Type B pancreatic cell (in vitro differentiated cells): ENCODE measurements at regions not wholly inside any gene's neighbourhood (a gene's known extent, or its start where the extent isn't known, plus 50 kb on each side); places are given as distances from the start of the nearest gene placed in this dataset.
"Not testable (repeated sequence)": the region's sequence is repeated elsewhere in the genome, so short reads cannot be mapped to it uniquely, and the experiment has no call there.

Experiments
- DNase-seq: peaks from one replicate; pipeline ENCODE4 v3.0.0; 2021; ENCODE audit warnings: mixed read lengths; ENCODE audit not compliant: unreplicated experiment; ENCODE audit errors: extremely low spot score
- H3K27ac Mint-ChIP-seq: 2 replicates; pipeline ENCODE4 v1.8.0; 2021; ENCODE audit warnings: mild to moderate bottlenecking, mixed read lengths
- H3K27me3 Mint-ChIP-seq: 2 replicates; pipeline ENCODE4 v1.8.0; 2021; ENCODE audit warnings: mixed read lengths
- H3K36me3 Mint-ChIP-seq: 2 replicates; pipeline ENCODE4 v1.8.0; 2021; ENCODE audit warnings: mixed read lengths
- H3K4me1 Mint-ChIP-seq: one replicate; pipeline ENCODE4 v1.8.0; 2021; ENCODE audit warnings: mixed read lengths; ENCODE audit not compliant: unreplicated experiment
- H3K4me3 Mint-ChIP-seq: 2 replicates; pipeline ENCODE4 v1.8.0; 2021; ENCODE audit warnings: mild to moderate bottlenecking, mixed read lengths
- H3K9me3 Mint-ChIP-seq: 2 replicates; pipeline ENCODE4 v1.8.0; 2021; ENCODE audit warnings: mixed read lengths
- CTCF ChIP-seq: fragments of 200-600 bp; sonication (generic); conservative IDR thresholded peaks from 2 replicates; pipeline ENCODE4 v1.5.0; 2021; ENCODE audit warnings: antibody characterized with exemption, mild to moderate bottlenecking

- H3K4me1 Mint-ChIP-seq: peaks cover 5% of the 10 kb centered on the region
- no peak for TF ChIP-seq CTCF
- H3K9me3 Mint-ChIP-seq: no peaks in the 10 kb centered on the region
- H3K27ac Mint-ChIP-seq: no peak overlapping the region
- H3K4me3 Mint-ChIP-seq: no peak overlapping the region
- H3K27me3 Mint-ChIP-seq: peaks cover 19% of the 10 kb centered on the region
- DNase-seq: no peak
- H3K36me3 Mint-ChIP-seq: no peaks in the 10 kb centered on the region
These were observed 110.3 kb downstream of the C17orf67 start for GRCh38 chr17:56723421-56723820.

DNA sequence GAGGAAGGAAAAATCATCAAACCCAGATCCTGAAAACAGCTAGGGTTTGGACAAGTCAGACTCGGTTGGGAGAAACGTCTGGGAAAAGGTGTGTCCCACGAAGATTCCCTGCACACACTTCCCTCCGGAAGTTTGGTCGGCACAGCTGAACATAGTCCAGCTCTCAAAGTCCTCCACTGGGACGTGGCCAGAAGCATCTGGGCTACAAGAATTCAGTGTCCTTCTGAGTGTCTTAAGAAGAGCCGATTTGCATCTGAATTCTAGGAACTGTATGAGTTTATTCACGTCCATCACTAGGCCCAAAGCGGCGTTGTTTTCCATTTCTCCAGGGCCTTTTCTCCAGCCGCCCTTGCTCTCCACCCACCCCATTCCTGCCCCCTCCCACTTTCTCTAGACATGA lies 109.1 kb downstream of the C17orf67 start:
- Mint-ChIP-seq H3K27me3 (peaks cover 16% of the 10 kb centered on the region), H3K4me3 (no peak overlapping the region), H3K27ac (no peak overlapping the region), H3K9me3 (no peaks in the 10 kb centered on the region), H3K36me3 (no peaks in the 10 kb centered on the region), H3K4me1 (peaks cover 5% of the 10 kb centered on the region)
- DNase-seq: no peak
- TF ChIP-seq CTCF: no peak

DNA sequence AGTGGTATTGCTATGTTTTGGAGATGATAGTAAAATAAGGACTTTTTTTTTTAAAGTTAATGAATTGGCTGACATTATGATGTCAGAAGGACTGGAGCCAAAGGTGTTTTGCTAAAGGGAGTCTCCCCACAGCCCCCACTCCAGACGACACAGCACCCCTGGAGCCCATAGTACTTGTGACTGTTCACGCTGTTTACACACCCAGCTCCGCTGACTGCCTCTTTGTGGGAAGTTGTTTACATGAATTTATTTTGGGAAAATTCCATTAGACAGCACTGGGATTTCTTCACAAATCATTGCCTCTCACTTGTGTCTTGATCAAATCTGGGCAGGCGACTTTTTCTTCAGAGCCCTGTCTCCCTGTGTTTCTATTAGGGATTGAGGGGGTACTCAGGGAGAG lies 108.6 kb downstream of the C17orf67 start:
- H3K4me1 Mint-ChIP-seq: peaks cover 5% of the 10 kb centered on the region
- H3K27ac Mint-ChIP-seq: no peak overlapping the region
- peaks cover 20% of the 10 kb centered on the region for H3K27me3 Mint-ChIP-seq
- H3K36me3 Mint-ChIP-seq: no peaks in the 10 kb centered on the region
- TF ChIP-seq CTCF: no peak
- H3K9me3 Mint-ChIP-seq: no peaks in the 10 kb centered on the region
- no peak for DNase-seq
- no peak overlapping the region for H3K4me3 Mint-ChIP-seq

DNA sequence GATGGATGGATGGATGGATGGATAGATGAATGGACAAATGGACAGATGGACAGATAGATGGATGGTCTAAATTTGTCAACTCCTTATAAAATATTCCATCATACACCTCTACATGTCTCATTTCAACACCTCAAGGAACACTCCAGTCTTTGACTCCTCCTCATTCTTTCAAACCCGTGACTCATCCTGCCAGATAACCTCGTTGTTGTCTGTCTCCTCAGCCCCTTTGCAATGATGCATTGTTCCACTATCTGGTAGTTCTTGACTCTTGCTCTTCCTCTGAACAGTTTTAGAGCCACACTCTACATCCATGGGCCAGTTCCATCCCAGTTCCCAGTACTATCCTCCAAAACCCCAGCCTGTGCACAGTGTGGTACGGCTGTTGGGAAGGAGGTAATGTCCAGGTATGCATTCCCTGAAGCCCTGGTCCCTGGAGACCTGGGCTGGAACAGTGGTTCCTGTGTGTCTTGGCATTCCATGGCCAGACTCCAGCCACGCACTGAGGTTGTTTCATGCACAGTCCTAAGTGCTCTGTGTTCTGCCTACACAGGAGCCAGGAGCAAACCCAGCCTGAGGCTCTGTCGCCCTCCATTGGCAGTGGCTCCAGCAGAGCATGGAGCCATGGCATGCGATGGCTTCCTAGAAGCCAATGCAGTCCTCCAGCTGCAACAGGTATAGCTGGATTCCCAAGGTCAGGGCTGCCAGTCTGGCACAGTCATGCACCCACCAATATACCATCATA lies 105.7 kb downstream of the C17orf67 start:
- peaks cover 5% of the 10 kb centered on the region for H3K4me1 Mint-ChIP-seq
- no peaks in the 10 kb centered on the region for H3K36me3 Mint-ChIP-seq
- H3K27me3 Mint-ChIP-seq: peaks cover 31% of the 10 kb centered on the region
- H3K9me3 Mint-ChIP-seq: peaks cover 5% of the 10 kb centered on the region
- no peak for DNase-seq
- no peak for TF ChIP-seq CTCF
- H3K4me3 Mint-ChIP-seq: no peak overlapping the region
- no peak overlapping the region for H3K27ac Mint-ChIP-seq

GRCh38 chr17:56731096-56731495 lies 102.6 kb downstream of the C17orf67 start:
- H3K27ac Mint-ChIP-seq, DNase-seq, H3K4me1 Mint-ChIP-seq, H3K36me3 Mint-ChIP-seq, H3K4me3 Mint-ChIP-seq: not testable (repeated sequence)
- Mint-ChIP-seq H3K9me3 (peaks cover 10% of the 10 kb centered on the region), H3K27me3 (peaks cover 27% of the 10 kb centered on the region)

DNA sequence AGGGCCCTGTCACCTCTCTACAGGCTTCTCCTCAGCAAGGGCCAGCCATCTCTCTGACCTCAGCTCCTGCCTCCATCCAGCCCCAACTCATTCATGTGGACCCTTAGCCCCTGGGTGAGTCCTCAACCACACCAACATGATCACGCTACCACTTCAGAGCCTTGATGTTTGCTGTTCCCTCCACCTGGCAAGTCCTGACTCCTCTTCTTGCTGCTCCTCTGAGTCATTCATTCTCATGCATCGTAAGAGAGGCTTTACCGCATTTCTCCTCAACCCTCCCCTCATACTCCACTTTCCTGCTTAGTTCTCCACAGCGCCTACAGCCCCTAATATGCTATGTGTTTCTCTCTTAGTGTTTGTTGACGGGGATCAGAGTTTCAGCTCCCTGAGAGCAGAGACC lies 99.9 kb downstream of the C17orf67 start:
- peaks cover 14% of the 10 kb centered on the region for H3K9me3 Mint-ChIP-seq
- peaks cover 23% of the 10 kb centered on the region for H3K27me3 Mint-ChIP-seq
- DNase-seq: no peak
- TF ChIP-seq CTCF: no peak
- H3K36me3 Mint-ChIP-seq: no peaks in the 10 kb centered on the region
- no peak overlapping the region for H3K27ac Mint-ChIP-seq
- no peak overlapping the region for H3K4me3 Mint-ChIP-seq
- no peaks in the 10 kb centered on the region for H3K4me1 Mint-ChIP-seq
